Omental fat pad (tissue), 3 donors: ENCODE measurements at regions not wholly inside any gene's neighbourhood (a gene's known extent, or its start where the extent isn't known, plus 50 kb on each side); places are given as distances from the start of the nearest gene placed in this dataset.

Experiments
- ATAC-seq: fragments of 150-250 bp; one replicate; pipeline ENCODE4 v1.9.1; 2016; ENCODE audit warnings: mild to moderate bottlenecking, moderate library complexity; ENCODE audit not compliant: low FRiP score
- DNase-seq: peaks from one replicate; pipeline ENCODE4 v3.0.0-alpha.2; 2019; ENCODE audit warnings: low spot score
- TF ChIP-seq, protein P1 (sequence below), 3 donors: fragments of 450-650 bp; IDR thresholded peaks; one replicate each; pipeline ENCODE4 v1.5.1; 2016 to 2017; ENCODE audit warnings: antibody characterized with exemption in 3 of 3, mild to moderate bottlenecking in 3 of 3, moderate library complexity in 2 of 3

DNA sequence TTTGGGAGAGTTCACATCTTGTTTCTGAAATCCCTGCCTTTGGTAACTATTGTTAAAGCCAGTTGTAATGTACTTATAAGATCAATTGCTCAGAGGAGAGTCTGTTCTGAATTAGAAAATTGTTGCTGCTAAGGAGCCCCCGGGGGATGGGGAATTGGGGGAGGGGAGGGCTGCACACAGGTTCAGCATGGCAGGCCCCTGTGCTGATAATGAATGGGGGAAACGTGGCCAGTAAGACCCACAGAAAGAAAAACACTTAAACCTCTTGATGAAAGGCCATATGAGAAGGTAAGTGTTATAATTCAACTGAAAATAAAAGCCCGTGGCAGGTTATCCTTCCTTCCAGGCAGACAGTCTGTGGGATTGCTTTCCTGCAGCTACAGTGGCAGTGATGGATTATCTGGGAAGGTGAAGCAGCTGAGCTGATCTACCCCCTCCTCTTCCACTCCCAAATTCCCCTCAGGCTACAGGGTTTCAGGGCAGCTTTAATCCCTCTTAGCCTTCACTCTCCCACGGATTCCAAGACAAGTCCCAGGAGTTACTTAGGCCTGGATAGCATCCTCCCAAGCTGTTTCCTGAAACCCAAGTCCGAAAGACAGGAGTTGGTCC, 398.8 kb downstream of the TBX15 start:
- DNase-seq (no peak), ATAC-seq (no peak)
- TF ChIP-seq, protein P1, sequence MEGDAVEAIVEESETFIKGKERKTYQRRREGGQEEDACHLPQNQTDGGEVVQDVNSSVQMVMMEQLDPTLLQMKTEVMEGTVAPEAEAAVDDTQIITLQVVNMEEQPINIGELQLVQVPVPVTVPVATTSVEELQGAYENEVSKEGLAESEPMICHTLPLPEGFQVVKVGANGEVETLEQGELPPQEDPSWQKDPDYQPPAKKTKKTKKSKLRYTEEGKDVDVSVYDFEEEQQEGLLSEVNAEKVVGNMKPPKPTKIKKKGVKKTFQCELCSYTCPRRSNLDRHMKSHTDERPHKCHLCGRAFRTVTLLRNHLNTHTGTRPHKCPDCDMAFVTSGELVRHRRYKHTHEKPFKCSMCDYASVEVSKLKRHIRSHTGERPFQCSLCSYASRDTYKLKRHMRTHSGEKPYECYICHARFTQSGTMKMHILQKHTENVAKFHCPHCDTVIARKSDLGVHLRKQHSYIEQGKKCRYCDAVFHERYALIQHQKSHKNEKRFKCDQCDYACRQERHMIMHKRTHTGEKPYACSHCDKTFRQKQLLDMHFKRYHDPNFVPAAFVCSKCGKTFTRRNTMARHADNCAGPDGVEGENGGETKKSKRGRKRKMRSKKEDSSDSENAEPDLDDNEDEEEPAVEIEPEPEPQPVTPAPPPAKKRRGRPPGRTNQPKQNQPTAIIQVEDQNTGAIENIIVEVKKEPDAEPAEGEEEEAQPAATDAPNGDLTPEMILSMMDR (IDR thresholded peaks at IDR 0.05) = no peak

DNA sequence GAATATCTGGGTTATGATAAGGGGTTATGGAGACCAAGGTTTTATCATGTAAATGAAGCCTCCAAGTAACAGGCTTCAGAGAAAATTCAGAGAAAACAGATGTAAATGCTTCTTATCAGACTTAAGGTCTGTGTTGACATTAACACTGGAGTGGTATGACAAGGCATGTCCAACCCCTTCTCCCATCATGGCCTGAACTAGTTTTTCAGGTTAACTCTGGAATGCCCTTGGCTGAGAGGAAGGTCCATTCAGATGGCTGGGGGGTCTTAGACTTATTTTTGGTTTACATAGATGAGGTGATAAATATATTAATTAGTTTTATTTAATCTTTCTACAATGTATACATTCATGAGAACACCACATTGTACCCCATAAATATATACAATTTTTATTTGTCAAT, 399.6 kb downstream of the TBX15 start:
- TF ChIP-seq, protein P1 (IDR thresholded peaks at IDR 0.05) = no peak
- DNase-seq (no peak), ATAC-seq (no peak)

DNA sequence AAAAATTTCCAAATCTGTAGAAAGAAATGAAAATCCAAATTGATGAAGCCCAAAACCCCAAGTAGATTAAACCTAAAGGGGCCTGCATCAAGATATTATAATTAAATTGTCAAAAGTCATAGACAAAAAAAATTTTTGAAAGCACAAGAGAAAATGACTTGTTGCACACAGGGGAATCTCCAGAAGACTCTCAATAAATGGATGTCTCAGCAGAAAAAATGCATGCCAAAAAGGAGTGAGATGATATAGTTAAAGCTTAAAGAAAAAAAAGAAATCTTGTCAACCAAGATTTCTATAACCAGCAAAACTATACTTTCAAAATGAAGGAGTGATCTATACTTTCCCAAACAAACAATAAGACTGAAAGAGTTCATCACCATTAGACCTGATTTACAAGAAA, 393.2 kb upstream of the SPAG17 start:
- ATAC-seq (no peak), DNase-seq (no peak)
- TF ChIP-seq, protein P1 (IDR thresholded peaks at IDR 0.05) = no peak

DNA sequence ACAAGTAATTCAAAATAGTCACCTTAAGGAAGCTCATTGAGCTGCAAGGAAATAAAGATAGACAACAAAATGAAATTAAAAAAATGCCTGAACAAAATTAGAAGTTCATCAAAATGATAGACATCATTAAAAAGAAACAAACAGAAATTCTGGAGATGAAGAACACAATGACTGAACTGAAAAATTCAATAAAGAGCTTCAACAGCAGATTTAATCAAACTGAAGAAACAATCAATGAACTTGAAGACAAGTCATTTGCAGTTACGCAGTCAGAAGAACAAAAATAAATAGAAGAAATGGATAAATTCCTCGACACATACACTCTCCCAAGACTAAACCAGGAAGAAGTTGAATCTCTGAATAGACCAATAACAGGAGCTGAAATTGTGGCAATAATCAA, 390.0 kb upstream of the SPAG17 start:
- TF ChIP-seq, protein P1 (IDR thresholded peaks at IDR 0.05) = no peak
- DNase-seq (no peak), ATAC-seq (no peak)

DNA sequence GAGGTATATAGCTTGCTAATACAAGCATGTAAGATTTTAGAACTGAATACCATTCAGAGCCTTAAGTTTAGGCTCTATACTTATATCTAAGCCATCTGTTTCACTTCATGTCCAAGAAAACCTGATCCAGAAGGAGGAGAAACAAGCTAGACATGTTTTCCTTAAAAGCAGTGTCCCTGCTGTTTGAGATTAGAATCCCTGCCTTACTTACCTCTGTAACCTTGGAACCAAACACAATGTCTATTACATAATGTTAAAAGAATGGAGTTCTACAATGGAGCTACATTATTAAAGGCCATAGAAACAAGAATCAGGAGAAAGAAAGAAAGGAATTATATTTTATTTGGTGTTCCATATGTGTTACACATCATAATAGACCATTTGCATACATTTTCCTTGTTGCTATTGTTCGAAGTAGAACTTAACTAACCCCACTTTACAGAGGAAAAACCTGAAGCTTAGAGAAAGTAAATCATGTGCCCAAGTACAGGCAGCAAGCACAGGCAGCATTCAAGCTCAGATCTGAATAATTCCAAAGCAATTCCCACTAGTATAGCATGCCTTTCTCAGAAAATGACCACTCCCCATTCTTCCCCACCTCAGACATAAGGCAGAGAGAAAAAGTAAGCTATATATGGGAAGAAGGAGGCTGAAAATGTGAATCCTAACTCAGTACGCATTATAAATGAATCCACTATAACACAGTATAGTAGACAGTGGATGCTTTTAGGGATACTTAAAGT, 380.1 kb upstream of the SPAG17 start:
- TF ChIP-seq, protein P1 (IDR thresholded peaks at IDR 0.05) = no peak
- no peak for DNase-seq
- ATAC-seq = no peak

DNA sequence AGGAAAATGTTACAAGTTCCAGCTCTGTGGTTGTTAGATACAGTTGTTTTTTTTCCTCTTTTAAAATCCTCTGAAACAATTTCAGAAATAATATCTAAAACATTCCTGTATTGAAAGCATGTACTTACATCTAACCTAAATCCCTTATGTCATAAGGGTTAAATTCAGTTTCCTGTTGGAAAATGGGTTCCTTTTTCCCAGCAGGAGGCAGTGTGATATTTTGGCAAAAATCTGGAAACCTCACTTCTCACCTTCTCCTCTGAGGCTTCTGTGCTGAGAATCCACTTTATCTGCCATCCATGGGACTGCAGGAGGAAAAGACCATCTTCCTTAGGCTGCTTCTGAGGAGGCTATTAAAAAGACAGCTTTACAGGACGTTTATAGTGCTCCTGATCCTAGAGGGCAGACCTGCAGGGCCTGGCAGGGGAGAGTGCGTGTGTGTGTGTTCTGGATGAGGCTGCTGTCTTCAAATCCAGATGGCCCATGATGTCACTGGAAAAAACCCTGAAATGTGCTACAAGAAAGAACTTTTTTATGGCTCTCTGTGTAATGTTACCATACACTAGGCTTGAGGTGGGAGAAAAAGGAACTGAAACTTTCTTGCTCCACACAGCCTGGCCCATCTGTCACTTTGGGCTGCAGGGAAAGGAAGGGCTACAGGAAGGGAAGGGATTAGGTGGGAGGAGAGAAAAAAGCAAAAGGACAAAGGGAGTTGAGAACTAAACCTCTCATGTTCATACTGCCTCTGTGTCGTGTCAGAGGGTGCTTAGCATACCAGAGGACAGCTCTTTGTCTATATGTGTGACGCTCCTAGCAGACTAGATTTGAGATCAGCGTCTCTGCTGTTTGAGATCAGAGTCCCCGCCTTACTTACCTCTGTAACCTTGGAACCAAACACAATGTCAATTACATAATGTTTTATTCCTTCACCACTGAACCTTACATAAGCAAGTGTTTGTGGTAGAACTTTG, 379.2 kb upstream of the SPAG17 start:
- ATAC-seq (no peak), DNase-seq (no peak)
- TF ChIP-seq, protein P1 (IDR thresholded peaks at IDR 0.05) = no peak
